ENCODE measurements at regions not wholly inside any gene's neighbourhood (a gene's known extent, or its start where the extent isn't known, plus 50 kb on each side); places are given as distances from the start of the nearest gene placed in this dataset.

DNA sequence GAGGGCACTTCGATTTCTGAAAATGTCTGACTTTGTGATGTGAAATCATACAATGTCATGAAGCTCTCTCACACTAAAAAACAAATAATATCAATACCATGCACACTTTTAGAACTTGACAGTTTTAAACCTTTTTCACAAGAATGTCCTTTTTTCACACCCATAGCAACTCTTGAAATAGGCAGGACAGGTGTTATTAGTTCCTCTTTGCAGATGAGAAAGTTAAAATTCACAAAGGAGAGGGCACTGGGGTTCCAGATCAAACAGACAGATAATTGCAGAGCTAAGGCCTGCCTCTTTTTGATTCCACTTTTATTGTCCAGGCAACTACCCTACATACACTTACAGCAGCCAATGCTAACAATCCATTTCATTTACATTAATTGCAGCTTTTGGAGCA, 142.8 kb downstream of the KLF12 start:
- intact Hi-C loops (cut with micrococcal nuclease): no loop called here
- H3F3A ChIP-seq (ENCODE audit: low read length, unreplicated experiment): no peaks in the 10 kb centered on the region
- ATAC-seq: no peak

DNA sequence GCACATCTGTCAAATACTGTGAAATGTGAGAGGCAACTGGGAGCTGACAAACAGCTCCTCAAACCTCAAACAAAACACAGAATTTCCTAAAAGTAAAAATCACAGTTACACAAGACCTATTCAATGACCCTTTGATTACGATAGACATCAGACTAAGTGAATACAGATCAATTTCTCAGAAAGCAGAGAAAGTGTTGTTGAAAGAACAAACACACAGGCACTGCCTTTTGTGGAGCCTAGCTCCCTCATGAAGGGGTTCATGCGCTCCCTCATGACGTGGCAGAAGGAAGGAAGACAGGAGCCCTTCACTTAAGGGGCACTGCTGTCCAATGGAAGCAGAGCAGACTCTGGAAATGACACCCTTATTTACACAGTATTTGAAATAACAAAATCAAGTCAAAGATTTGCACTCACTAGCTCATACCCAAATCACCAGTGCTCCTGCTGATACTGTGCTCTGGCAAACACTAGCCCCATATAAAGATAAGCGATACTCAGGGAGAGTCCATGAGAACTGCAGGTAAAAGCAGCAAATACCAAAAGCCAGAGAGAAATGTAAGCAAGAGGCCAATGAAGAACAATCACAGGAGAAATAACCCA, 144.9 kb downstream of the KLF12 start:
- H3F3A ChIP-seq (ENCODE audit: low read length, unreplicated experiment): no peaks in the 10 kb centered on the region
- no peak overlapping the region for H3K27ac ChIP-seq (ENCODE audit: low read length)
- no peaks in the 10 kb centered on the region for H3K27me3 ChIP-seq (ENCODE audit: low read length)
- ATAC-seq (no peak), DNase-seq (no peak)
- no peak overlapping the region for H3K4me2 ChIP-seq (ENCODE audit: low read length)
- no peak overlapping the region for H3K4me3 ChIP-seq (ENCODE audit: low read length)
- TF ChIP-seq EZH2 (IDR thresholded peaks at IDR 0.05; ENCODE audit: low read length, unreplicated experiment) (no peak), EZH2phosphoT487 (IDR thresholded peaks at IDR 0.05; ENCODE audit: borderline replicate concordance, low read length) (no peak)
- TF ChIP-seq, protein P1, sequence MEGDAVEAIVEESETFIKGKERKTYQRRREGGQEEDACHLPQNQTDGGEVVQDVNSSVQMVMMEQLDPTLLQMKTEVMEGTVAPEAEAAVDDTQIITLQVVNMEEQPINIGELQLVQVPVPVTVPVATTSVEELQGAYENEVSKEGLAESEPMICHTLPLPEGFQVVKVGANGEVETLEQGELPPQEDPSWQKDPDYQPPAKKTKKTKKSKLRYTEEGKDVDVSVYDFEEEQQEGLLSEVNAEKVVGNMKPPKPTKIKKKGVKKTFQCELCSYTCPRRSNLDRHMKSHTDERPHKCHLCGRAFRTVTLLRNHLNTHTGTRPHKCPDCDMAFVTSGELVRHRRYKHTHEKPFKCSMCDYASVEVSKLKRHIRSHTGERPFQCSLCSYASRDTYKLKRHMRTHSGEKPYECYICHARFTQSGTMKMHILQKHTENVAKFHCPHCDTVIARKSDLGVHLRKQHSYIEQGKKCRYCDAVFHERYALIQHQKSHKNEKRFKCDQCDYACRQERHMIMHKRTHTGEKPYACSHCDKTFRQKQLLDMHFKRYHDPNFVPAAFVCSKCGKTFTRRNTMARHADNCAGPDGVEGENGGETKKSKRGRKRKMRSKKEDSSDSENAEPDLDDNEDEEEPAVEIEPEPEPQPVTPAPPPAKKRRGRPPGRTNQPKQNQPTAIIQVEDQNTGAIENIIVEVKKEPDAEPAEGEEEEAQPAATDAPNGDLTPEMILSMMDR (conservative IDR thresholded peaks at IDR 0.05; ENCODE audit: low read depth, low read length): no peak
- H3K79me2 ChIP-seq (ENCODE audit: low read length): no peaks in the 10 kb centered on the region
- ChIA-PET CTCF (no interaction called here), POLR2A (ENCODE audit: unreplicated experiment) (no interaction called here)
- no peaks in the 10 kb centered on the region for H4K20me1 ChIP-seq (ENCODE audit: low read length)
- no peaks in the 10 kb centered on the region for H3K9me2 ChIP-seq (replicated peaks; ENCODE audit: low read length)
- intact Hi-C loops (cut with micrococcal nuclease): no loop called here
- no peaks in the 10 kb centered on the region for H3K36me3 ChIP-seq (ENCODE audit: low read depth, low read length)
- H2AFZ ChIP-seq (ENCODE audit: low read length): no peak overlapping the region
- no TSS peak for BruUV-seq (replicated peaks)
- no peaks in the 10 kb centered on the region for H3K9me3 ChIP-seq (ENCODE audit: low read length)
- no peaks in the 10 kb centered on the region for H3K4me1 ChIP-seq (ENCODE audit: insufficient read depth, low read length)
- H3K9ac ChIP-seq (ENCODE audit: low read length): no peak overlapping the region

More for the DNA sequence above, 142.8 kb downstream of the KLF12 start:
- Histone ChIP-seq H3K4me3 (ENCODE audit: low read length) (no peak overlapping the region), H3K79me2 (ENCODE audit: low read length) (no peaks in the 10 kb centered on the region), H3K9me3 (ENCODE audit: low read length) (no peaks in the 10 kb centered on the region), H2AFZ (ENCODE audit: low read length) (no peak overlapping the region), H3K9ac (ENCODE audit: low read length) (no peak overlapping the region), H4K20me1 (ENCODE audit: low read length) (no peaks in the 10 kb centered on the region), H3K4me2 (ENCODE audit: low read length) (no peak overlapping the region), H3K36me3 (ENCODE audit: low read depth, low read length) (no peaks in the 10 kb centered on the region), H3K4me1 (ENCODE audit: insufficient read depth, low read length) (no peaks in the 10 kb centered on the region), H3K27ac (ENCODE audit: low read length) (no peak overlapping the region), H3K9me2 (replicated peaks; ENCODE audit: low read length) (no peaks in the 10 kb centered on the region), H3K27me3 (ENCODE audit: low read length) (no peaks in the 10 kb centered on the region)
- BruUV-seq (replicated peaks): no TSS peak
- ChIA-PET POLR2A (ENCODE audit: unreplicated experiment) (no interaction called here), CTCF (no interaction called here)
- no peak for DNase-seq
- no peak for TF ChIP-seq EZH2phosphoT487 (IDR thresholded peaks at IDR 0.05; ENCODE audit: borderline replicate concordance, low read length)
- TF ChIP-seq, protein P1 (conservative IDR thresholded peaks at IDR 0.05; ENCODE audit: low read depth, low read length): no peak
- TF ChIP-seq EZH2 (IDR thresholded peaks at IDR 0.05; ENCODE audit: low read length, unreplicated experiment): no peak

DNA sequence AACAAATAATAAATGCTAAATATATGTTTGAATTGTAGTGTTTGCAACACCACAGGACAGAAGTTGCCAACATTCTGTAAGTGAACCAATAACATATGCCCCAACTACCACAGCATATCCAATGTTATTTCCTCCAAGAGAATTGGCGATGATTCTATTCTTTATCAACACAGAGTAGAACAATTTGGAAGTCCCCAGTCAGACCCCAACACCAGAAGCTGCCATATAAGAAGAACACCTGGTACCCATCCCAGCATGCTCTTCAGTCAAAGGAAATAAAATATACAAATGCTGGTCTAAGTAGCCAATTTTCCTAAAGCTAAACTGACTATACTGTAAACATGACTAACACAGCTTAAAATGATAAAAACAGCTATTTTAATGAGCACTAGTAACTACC, 145.7 kb downstream of the KLF12 start:
- H3K79me2 ChIP-seq (ENCODE audit: low read length): no peaks in the 10 kb centered on the region
- intact Hi-C loops (cut with micrococcal nuclease): no loop called here
- TF ChIP-seq EZH2phosphoT487 (IDR thresholded peaks at IDR 0.05; ENCODE audit: borderline replicate concordance, low read length): no peak
- TF ChIP-seq EZH2 (IDR thresholded peaks at IDR 0.05; ENCODE audit: low read length, unreplicated experiment): no peak
- TF ChIP-seq, protein P1 (conservative IDR thresholded peaks at IDR 0.05; ENCODE audit: low read depth, low read length): no peak
- no peaks in the 10 kb centered on the region for H3K9me3 ChIP-seq (ENCODE audit: low read length)
- no peaks in the 10 kb centered on the region for H3K36me3 ChIP-seq (ENCODE audit: low read depth, low read length)
- no peak overlapping the region for H2AFZ ChIP-seq (ENCODE audit: low read length)
- DNase-seq (no peak), ATAC-seq (no peak)
- no TSS peak for BruUV-seq (replicated peaks)
- no peaks in the 10 kb centered on the region for H3K27me3 ChIP-seq (ENCODE audit: low read length)
- H3K4me2 ChIP-seq (ENCODE audit: low read length): no peak overlapping the region
- ChIA-PET POLR2A (ENCODE audit: unreplicated experiment) (no interaction called here), CTCF (no interaction called here)
- H3K4me3 ChIP-seq (ENCODE audit: low read length): no peak overlapping the region
- no peaks in the 10 kb centered on the region for H3K4me1 ChIP-seq (ENCODE audit: insufficient read depth, low read length)
- no peaks in the 10 kb centered on the region for H4K20me1 ChIP-seq (ENCODE audit: low read length)
- no peaks in the 10 kb centered on the region for H3K9me2 ChIP-seq (replicated peaks; ENCODE audit: low read length)
- H3K27ac ChIP-seq (ENCODE audit: low read length): no peak overlapping the region
- no peaks in the 10 kb centered on the region for H3F3A ChIP-seq (ENCODE audit: low read length, unreplicated experiment)
- H3K9ac ChIP-seq (ENCODE audit: low read length): no peak overlapping the region

Measured in PC-3 (cell line).